Vagina (tissue), 2 donors: ENCODE measurements at regions not wholly inside any gene's neighbourhood (a gene's known extent, or its start where the extent isn't known, plus 50 kb on each side); places are given as distances from the start of the nearest gene placed in this dataset.

Source experiments
- POLR2A ChIP-seq, 2 donors: fragments of 450-650 bp; IDR thresholded peaks; one replicate each; pipeline ENCODE4 v1.6.1; 2017; ENCODE audit warnings: antibody characterized with exemption in 2 of 2, mild to moderate bottlenecking in 2 of 2, moderate library complexity in 2 of 2
- TF ChIP-seq, protein P1 (sequence below), 3 experiments: fragments of 450-650 bp in 2 of 3; fragments of 200-600 bp in 1 of 3; sonication (generic) in 1 of 3; IDR thresholded peaks; one replicate each; pipeline ENCODE4 v1.5.1; 2017 to 2019; ENCODE audit warnings: antibody characterized with exemption in 3 of 3, mild to moderate bottlenecking in 2 of 3, moderate library complexity in 2 of 3

- TF ChIP-seq POLR2A (IDR thresholded peaks at IDR 0.05): no peak
- TF ChIP-seq, protein P1, sequence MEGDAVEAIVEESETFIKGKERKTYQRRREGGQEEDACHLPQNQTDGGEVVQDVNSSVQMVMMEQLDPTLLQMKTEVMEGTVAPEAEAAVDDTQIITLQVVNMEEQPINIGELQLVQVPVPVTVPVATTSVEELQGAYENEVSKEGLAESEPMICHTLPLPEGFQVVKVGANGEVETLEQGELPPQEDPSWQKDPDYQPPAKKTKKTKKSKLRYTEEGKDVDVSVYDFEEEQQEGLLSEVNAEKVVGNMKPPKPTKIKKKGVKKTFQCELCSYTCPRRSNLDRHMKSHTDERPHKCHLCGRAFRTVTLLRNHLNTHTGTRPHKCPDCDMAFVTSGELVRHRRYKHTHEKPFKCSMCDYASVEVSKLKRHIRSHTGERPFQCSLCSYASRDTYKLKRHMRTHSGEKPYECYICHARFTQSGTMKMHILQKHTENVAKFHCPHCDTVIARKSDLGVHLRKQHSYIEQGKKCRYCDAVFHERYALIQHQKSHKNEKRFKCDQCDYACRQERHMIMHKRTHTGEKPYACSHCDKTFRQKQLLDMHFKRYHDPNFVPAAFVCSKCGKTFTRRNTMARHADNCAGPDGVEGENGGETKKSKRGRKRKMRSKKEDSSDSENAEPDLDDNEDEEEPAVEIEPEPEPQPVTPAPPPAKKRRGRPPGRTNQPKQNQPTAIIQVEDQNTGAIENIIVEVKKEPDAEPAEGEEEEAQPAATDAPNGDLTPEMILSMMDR (IDR thresholded peaks at IDR 0.05): no peak
Measured at GRCh38 chr2:20940856-20941255, 103.0 kb downstream of the APOB start.
